ENCODE measurements at regions not wholly inside any gene's neighbourhood (a gene's known extent, or its start where the extent isn't known, plus 50 kb on each side); places are given as distances from the start of the nearest gene placed in this dataset.

DNA sequence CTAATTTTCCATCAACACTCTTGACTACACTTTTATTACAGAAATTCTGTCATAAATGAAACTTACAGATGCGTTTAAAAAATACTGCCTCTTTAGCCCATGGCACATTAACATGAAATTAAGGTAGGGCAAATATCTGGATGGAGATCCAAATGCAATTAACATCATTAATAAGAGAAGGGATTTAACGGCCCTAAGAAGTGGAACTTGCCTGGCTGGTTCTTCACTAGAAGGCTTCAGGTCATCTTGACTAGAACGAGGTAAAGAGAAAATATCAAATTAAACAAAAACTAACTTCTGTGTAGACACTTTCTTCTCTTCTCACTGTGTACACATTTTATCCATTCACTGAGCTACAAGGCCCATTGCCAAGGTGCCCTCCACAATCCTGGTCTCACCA is 1093.4 kb downstream of the EFNB2 start:
- no peak for TF ChIP-seq SMC3 (IDR thresholded peaks at IDR 0.05; ENCODE audit: low read depth, low read length)
- TF ChIP-seq, protein P1, sequence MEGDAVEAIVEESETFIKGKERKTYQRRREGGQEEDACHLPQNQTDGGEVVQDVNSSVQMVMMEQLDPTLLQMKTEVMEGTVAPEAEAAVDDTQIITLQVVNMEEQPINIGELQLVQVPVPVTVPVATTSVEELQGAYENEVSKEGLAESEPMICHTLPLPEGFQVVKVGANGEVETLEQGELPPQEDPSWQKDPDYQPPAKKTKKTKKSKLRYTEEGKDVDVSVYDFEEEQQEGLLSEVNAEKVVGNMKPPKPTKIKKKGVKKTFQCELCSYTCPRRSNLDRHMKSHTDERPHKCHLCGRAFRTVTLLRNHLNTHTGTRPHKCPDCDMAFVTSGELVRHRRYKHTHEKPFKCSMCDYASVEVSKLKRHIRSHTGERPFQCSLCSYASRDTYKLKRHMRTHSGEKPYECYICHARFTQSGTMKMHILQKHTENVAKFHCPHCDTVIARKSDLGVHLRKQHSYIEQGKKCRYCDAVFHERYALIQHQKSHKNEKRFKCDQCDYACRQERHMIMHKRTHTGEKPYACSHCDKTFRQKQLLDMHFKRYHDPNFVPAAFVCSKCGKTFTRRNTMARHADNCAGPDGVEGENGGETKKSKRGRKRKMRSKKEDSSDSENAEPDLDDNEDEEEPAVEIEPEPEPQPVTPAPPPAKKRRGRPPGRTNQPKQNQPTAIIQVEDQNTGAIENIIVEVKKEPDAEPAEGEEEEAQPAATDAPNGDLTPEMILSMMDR (conservative IDR thresholded peaks at IDR 0.05; ENCODE audit: low read depth, low read length): no peak

Measured in IMR-90 (cell line).